NCI-H526 treated with DMSO at 0.1 percent for 48 hours (cell line): ENCODE measurements at regions not wholly inside any gene's neighbourhood (a gene's known extent, or its start where the extent isn't known, plus 50 kb on each side); places are given as distances from the start of the nearest gene placed in this dataset.

Source experiments
- DNase-seq: peaks from one replicate; lab custom pipeline; 2025; lab: John Stamatoyannopoulos, UW

- DNase-seq, result no peak
Measured at GRCh38 chrX:42946544-42947194, 168.7 kb upstream of the PPP1R2C start.

- DNase-seq, result no peak
Measured at GRCh38 chrX:42948723-42949657, 171.0 kb upstream of the PPP1R2C start.

- DNase-seq, result no peak
Measured at GRCh38 chrX:42951747-42952146, 173.8 kb upstream of the PPP1R2C start.

- DNase-seq, result no peak
Measured at GRCh38 chrX:42952621-42953020, 174.7 kb upstream of the PPP1R2C start.

DNA sequence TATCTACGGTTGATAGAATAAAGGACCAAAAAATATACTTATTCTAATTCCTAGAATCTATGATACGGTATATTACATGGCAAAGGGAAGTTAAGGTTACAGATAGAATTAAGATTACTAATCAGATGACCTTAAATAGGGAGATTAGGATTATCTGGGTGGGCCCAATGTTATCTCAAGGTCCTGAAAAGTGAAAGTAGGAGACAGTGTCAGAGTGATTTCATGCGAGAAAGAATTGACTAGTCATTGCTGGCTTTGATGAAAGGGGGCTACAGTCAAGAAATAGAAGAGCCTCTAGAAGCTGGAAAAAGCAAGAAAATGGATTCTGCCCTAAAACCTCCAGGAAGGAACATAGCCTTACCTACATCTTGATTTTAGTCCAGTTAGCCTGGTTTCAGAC is 176.9 kb upstream of the PPP1R2C start:
- no peak for DNase-seq

DNA sequence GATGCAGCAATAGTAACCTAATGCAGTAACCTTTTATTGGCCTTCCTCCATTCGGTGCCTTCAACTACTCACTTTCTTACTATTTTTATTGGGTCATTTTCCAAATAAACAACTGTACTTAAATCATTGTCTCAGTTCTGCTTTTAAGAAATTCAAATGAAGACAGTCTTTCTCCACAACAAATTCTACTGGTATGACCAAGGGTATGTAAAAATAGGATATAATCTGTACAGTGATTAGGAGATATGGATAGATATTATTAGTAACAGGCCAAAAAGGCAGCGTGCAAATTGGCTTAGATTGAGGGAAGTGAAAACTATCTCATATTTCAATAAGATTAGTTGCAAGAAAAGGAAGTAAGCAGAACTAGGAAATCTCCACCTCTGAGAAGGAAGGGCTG is 177.4 kb upstream of the PPP1R2C start:
- DNase-seq, result no peak

GRCh38 chrX:42967681-42968300 is 189.8 kb upstream of the PPP1R2C start:
- DNase-seq, result no peak

DNA sequence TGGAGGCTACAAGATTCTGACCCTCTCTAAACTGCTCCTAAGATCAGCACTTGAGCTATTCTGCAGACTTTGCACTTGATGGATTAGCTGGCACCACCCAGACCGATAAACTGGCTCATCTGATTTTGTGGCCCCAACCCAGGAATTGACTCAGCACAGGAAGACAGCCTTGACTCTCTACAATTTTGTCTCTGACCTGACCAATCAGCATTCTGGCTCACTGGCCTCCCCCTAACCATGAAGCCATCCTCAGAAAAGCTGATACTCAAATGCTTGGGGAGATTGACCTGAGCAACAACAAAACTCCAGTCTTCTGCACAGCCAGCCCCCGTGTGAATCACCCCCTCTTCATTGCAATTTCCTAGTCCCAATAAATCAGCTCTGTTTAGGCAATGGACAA is 195.4 kb upstream of the PPP1R2C start:
- DNase-seq, result no peak

- no peak for DNase-seq
Measured at GRCh38 chrX:42975906-42976305, 197.9 kb upstream of the PPP1R2C start.

DNA sequence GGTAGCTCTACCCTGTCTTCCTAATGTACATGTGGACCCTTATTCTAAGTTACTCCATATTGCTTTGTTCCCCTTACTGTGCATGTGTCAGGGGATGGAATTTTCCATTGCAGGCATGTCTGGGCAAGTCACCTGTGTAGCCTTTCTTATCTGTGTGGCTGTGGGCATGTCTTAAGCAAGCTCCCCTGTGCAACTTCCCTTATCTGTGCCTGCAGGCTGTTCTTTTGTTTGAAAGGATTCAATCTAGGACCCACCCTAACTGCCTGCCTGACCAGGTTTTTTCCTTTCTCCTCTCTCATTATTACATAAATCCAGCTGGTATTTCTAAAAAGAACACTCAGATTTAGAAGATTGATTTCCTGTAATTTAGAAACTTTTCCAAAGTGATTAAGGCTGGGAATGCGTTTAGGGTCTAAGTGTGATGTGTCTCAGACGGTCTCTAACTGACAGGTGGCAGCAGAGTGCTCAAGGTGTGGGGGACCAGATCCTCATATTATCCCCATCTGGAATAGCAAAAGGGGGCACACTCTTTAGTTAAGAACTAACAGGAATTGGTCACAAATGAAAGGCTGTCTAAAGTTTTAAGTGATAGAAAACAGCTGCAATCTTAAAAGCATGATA is 198.9 kb upstream of the PPP1R2C start:
- DNase-seq, result no peak

GRCh38 chrX:42978655-42979379 is 200.9 kb upstream of the PPP1R2C start:
- DNase-seq, result no peak

DNA sequence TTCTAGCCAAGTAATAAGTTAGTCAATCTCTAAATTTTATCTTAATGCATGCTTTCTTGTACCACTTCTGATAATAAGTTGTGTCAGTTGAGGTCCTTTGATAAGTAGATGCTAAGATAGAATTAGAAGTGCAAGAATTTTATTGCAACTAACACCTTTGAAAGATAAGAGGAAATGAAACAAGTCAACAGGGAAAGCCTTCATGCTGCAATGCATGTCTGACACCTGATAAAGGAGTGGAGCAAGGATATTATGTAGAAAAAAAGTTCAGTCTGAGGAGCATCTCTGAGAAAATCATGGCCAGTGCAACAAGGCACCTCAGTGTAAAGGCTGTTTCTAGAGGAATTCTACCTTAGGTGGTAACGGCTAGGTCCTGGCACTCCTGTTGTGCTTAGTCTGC is 210.7 kb upstream of the PPP1R2C start:
- DNase-seq, result no peak

DNA sequence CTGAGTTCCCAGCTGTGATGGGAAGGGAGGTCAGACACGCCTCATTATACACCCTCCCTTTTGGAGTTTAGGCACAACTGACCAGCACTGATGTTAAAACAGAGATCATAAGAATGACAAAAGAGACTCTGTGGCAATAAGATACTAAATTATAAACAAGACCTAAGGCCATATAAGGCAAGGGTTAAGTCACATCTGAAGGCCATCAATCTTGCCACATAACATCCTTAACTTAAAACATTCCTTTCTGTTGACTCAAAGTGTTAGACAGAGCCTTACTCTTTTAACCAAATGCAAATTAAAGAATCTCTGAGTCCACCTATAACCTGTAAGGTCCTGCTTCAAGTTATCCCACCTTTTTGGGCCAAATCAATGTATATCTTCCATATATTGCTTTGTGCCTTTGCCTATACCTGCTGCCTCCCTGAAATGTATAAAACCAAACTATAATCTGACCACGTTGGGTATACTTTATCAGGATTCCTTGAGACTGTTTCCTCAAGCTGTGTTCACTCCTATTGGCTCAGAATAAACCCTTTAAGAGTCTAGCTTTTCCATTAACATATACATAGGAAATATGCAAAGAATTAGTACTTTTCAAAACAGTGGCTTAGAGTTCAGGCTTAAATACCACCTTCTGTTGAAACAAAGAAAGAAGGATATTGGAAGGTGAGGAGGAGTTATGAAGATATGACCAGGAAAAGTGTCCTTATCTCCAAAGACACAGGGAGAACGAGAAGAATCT is 214.4 kb upstream of the PPP1R2C start:
- no peak for DNase-seq

GRCh38 chrX:42996861-42997260 is 218.9 kb upstream of the PPP1R2C start:
- DNase-seq, result no peak

DNA sequence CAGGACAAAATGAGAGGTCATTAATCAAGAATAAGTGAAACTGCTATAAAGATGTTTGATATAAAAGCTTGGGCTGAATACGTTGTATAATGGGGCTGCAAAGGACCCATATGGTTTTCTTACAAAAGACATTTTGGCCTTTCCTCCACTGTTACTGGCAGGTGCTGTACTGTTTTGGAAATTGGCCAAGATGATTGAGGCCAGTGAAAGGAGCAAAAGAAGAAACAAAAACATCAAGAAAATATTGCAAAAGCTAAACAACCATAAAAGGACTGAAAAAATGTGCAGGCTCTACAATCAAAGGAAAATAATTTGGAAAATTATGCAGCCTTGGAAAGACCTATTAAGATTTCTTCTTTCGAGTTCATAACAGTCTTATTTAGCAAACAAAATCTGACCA is 222.2 kb upstream of the PPP1R2C start:
- DNase-seq, result no peak

GRCh38 chrX:43002526-43003203 is 224.7 kb upstream of the PPP1R2C start:
- no peak for DNase-seq

DNA sequence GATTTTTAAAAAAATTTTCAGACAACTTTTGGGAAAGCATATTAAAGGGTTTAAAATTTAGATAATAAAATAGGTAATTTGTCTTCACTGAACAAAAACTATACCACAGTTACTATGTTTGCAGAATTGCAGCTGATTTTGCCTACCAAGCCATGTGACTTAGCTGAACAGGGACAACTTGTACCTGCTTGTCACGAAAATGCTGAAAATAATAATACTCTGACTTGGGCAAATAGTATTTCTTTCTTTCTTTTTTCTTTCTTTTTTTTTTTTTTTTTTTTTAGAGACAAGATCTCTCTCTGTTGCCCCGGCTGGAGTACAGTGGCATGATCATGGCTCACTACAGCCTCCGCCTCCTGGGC is 225.2 kb upstream of the PPP1R2C start:
- DNase-seq, result no peak

DNA sequence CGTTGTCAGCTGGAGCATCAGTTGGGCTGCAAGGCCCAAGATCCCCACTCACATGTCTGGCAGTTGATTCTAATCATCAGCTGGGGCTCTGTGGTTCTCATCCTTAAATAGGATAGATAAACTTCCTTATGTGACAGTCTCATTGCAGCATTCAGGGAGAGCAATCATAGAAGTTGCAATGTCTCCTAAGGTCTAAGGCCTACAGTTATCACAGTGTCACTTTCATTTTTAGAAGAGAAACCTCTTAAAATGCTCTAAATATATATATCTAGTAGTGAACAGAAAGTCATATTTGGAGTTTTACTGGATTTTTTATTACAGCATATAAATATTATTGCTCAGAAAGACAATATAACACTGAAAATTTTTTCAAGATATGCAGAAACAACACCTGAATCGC is 226.0 kb upstream of the PPP1R2C start:
- no peak for DNase-seq

DNA sequence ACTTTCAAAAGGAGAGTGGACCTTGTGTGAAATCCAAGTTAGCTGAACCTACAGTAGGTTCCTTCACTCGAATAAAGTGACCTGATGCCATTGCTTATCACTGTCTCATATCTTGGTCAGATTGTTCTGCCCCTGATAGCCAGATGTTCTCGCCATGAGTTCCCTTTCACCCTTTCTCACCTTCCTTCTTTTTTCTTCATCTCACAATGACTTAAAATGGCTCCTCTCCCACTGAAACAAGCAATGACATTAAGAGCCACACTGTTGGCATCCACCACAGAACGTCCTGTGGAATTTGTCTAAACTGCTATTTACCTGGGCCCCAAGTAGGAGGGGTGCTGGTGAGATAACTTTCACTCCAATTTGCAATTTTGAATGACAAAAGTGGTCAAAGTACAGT is 227.6 kb upstream of the PPP1R2C start:
- no peak for DNase-seq

DNA sequence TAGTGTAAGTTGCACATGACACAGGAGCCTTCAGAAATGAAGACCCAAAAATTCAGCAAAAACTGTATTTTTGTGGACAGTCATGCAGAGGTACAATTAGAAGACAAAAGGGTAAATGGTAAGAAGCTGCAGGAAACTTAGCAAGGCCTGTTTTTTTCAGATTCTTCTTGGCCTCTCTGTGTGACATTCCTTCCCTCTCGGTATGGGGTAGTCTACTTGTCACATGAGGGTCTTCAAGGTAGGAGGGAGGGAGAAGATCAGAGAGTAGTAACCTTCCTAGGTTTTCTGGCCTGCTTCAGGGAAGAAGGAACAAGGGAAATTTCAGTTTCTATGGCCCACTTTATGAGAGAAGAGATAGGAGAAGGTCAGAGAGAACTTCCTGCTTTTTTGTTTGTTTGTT is 230.4 kb upstream of the PPP1R2C start:
- DNase-seq, result no peak

- DNase-seq, result no peak
Measured at GRCh38 chrX:43016021-43016420, 238.1 kb upstream of the PPP1R2C start.
